ENCODE measurements at regions not wholly inside any gene's neighbourhood (a gene's known extent, or its start where the extent isn't known, plus 50 kb on each side); places are given as distances from the start of the nearest gene placed in this dataset.

DNA sequence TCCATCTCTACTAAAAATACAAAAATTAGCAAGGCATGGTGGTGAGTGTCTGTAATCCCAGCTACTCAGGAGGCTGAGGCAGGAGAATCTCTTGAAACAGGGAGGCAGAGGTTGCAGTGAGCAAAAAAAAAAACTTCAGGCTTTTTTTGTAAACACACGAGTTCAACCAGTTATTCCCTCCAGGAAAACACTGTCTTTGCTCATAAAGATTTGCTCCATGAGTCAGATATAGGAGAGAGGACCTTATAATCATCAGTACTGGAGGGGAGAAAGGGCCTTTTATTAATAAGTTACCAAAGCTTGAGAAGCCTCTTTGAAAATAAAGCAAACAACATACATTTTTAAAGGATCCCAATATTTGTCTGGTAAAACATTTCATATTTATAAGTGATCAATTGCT, 110.7 kb downstream of the EFNB2 start (continued):
- TF ChIP-seq, protein P1, sequence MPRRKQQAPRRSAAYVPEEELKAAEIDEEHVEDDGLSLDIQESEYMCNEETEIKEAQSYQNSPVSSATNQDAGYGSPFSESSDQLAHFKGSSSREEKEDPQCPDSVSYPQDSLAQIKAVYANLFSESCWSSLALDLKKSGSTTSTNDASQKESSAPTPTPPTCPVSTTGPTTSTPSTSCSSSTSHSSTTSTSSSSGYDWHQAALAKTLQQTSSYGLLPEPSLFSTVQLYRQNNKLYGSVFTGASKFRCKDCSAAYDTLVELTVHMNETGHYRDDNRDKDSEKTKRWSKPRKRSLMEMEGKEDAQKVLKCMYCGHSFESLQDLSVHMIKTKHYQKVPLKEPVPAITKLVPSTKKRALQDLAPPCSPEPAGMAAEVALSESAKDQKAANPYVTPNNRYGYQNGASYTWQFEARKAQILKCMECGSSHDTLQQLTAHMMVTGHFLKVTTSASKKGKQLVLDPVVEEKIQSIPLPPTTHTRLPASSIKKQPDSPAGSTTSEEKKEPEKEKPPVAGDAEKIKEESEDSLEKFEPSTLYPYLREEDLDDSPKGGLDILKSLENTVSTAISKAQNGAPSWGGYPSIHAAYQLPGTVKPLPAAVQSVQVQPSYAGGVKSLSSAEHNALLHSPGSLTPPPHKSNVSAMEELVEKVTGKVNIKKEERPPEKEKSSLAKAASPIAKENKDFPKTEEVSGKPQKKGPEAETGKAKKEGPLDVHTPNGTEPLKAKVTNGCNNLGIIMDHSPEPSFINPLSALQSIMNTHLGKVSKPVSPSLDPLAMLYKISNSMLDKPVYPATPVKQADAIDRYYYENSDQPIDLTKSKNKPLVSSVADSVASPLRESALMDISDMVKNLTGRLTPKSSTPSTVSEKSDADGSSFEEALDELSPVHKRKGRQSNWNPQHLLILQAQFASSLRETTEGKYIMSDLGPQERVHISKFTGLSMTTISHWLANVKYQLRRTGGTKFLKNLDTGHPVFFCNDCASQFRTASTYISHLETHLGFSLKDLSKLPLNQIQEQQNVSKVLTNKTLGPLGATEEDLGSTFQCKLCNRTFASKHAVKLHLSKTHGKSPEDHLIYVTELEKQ (tag by site-specific recombination; IDR thresholded peaks at IDR 0.05; ENCODE audit: borderline replicate concordance), result no peak
- TF ChIP-seq ZNF248 (tag by site-specific recombination; IDR thresholded peaks at IDR 0.05) (no peak), ZNF473 (tag by site-specific recombination; IDR thresholded peaks at IDR 0.05) (no peak), WT1 (tag by site-specific recombination; IDR thresholded peaks at IDR 0.05) (no peak), ZNF571 (tag by site-specific recombination; IDR thresholded peaks at IDR 0.05) (no peak), ZNF830 (tag by site-specific recombination; IDR thresholded peaks at IDR 0.05; ENCODE audit: low read depth) (no peak), ZNF558 (tag by site-specific recombination; IDR thresholded peaks at IDR 0.05) (no peak)
- TF ChIP-seq, protein P2, sequence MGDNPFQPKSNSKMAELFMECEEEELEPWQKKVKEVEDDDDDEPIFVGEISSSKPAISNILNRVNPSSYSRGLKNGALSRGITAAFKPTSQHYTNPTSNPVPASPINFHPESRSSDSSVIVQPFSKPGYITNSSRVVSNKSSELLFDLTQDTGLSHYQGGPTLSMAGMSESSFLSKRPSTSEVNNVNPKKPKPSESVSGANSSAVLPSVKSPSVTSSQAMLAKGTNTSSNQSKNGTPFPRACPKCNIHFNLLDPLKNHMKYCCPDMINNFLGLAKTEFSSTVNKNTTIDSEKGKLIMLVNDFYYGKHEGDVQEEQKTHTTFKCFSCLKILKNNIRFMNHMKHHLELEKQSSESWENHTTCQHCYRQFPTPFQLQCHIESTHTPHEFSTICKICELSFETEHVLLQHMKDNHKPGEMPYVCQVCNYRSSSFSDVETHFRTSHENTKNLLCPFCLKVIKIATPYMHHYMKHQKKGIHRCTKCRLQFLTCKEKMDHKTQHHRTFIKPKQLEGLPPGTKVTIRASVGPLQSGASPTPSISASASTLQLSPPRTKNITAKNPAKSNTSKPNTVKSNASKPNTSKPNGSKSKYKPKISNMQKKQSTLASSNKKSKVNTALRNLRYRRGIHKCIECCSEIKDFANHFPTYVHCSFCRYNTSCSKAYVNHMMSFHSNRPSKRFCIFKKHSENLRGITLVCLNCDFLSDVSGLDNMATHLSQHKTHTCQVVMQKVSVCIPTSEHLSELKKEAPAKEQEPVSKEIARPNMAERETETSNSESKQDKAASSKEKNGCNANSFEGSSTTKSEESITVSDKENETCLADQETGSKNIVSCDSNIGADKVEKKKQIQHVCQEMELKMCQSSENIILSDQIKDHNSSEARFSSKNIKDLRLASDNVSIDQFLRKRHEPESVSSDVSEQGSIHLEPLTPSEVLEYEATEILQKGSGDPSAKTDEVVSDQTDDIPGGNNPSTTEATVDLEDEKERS (tag by site-specific recombination; IDR thresholded peaks at IDR 0.05), result no peak
- TF ChIP-seq, protein P3, sequence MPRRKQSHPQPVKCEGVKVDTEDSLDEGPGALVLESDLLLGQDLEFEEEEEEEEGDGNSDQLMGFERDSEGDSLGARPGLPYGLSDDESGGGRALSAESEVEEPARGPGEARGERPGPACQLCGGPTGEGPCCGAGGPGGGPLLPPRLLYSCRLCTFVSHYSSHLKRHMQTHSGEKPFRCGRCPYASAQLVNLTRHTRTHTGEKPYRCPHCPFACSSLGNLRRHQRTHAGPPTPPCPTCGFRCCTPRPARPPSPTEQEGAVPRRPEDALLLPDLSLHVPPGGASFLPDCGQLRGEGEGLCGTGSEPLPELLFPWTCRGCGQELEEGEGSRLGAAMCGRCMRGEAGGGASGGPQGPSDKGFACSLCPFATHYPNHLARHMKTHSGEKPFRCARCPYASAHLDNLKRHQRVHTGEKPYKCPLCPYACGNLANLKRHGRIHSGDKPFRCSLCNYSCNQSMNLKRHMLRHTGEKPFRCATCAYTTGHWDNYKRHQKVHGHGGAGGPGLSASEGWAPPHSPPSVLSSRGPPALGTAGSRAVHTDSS (tag by site-specific recombination; IDR thresholded peaks at IDR 0.05), result no peak

DNA sequence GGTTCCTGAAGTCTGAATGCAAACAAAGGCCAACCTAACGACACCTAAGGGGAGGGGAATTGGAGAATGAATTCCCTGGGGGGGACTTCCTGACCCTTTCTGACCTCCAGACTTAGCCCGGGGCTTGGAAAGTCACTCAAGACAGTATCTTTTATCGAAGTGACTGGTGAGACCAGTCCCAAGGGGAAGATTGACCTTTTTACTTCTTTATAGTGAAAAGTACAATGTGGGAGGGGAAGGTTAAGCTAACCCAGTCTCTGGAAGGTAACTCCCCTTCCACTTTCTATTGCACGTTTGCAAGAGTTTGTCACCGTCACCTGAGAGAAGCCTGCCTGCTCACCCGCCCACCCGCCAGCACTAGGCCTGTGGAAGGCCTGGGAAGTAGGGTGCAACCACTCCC, 111.9 kb downstream of the EFNB2 start:
- Histone ChIP-seq H3K36me3 (ENCODE audit: control insufficient read depth in 2 of 2, insufficient read depth in 1 of 2, low read length in 2 of 2) (no peaks in the 10 kb centered on the region), H3K4me1 (ENCODE audit: control insufficient read depth, insufficient read depth, low read length) (no peaks in the 10 kb centered on the region), H3K27ac (ENCODE audit: extremely low read depth, low read depth, low read length) (no peak overlapping the region), H3K9me3 (ENCODE audit: control insufficient read depth, insufficient read depth, low read depth, low read length) (no peaks in the 10 kb centered on the region), H3K4me3 (ENCODE audit: low read depth, low read length) (no peak overlapping the region)
- ChIA-PET POLR2A (no interaction called here), CTCF (no interaction called here)
- TF ChIP-seq KLF7 (tag by site-specific recombination; IDR thresholded peaks at IDR 0.05; ENCODE audit: borderline replicate concordance) (no peak), ZNF335 (tag by site-specific recombination; conservative IDR thresholded peaks at IDR 0.05) (no peak), ZNF792 (tag by site-specific recombination; IDR thresholded peaks at IDR 0.05) (no peak), ZNF529 (tag by site-specific recombination; IDR thresholded peaks at IDR 0.05; ENCODE audit: insufficient replicate concordance) (no peak), YY2 (tag by site-specific recombination; IDR thresholded peaks at IDR 0.05) (no peak), SP2 (tag by site-specific recombination; IDR thresholded peaks at IDR 0.05) (no peak), ZNF350 (tag by site-specific recombination; IDR thresholded peaks at IDR 0.05) (no peak)
- TF ChIP-seq, protein P4, sequence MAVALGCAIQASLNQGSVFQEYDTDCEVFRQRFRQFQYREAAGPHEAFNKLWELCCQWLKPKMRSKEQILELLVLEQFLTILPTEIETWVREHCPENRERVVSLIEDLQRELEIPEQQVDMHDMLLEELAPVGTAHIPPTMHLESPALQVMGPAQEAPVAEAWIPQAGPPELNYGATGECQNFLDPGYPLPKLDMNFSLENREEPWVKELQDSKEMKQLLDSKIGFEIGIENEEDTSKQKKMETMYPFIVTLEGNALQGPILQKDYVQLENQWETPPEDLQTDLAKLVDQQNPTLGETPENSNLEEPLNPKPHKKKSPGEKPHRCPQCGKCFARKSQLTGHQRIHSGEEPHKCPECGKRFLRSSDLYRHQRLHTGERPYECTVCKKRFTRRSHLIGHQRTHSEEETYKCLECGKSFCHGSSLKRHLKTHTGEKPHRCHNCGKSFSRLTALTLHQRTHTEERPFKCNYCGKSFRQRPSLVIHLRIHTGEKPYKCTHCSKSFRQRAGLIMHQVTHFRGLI (tag by site-specific recombination; IDR thresholded peaks at IDR 0.05), result no peak
- TF ChIP-seq, protein P5, sequence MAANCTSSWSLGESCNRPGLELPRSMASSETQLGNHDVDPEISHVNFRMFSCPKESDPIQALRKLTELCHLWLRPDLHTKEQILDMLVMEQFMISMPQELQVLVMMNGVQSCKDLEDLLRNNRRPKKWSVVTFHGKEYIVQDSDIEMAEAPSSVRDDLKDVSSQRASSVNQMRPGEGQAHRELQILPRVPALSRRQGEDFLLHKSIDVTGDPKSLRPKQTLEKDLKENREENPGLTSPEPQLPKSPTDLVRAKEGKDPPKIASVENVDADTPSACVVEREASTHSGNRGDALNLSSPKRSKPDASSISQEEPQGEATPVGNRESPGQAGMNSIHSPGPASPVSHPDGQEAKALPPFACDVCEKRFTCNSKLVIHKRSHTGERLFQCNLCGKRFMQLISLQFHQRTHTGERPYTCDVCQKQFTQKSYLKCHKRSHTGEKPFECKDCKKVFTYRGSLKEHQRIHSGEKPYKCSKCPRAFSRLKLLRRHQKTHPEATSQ (tag by site-specific recombination; IDR thresholded peaks at IDR 0.05), result no peak
- TF ChIP-seq, protein P6, sequence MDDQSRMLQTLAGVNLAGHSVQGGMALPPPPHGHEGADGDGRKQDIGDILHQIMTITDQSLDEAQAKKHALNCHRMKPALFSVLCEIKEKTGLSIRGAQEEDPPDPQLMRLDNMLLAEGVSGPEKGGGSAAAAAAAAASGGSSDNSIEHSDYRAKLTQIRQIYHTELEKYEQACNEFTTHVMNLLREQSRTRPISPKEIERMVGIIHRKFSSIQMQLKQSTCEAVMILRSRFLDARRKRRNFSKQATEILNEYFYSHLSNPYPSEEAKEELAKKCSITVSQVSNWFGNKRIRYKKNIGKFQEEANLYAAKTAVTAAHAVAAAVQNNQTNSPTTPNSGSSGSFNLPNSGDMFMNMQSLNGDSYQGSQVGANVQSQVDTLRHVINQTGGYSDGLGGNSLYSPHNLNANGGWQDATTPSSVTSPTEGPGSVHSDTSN (CRISPR knock-in tag; IDR thresholded peaks at IDR 0.05), result no peak
